Ovary (tissue), 3 donors: ENCODE measurements at regions not wholly inside any gene's neighbourhood (a gene's known extent, or its start where the extent isn't known, plus 50 kb on each side); places are given as distances from the start of the nearest gene placed in this dataset.
"Not testable (repeated sequence)": the region's sequence is repeated elsewhere in the genome, so short reads cannot be mapped to it uniquely, and the experiment has no call there.

Experiments
- CTCF ChIP-seq, 3 donors: fragments of 450-650 bp in 2 of 3; fragments of 200-600 bp in 1 of 3; IDR thresholded peaks; one replicate each; pipeline versions ENCODE4 v1.5.1 to v1.8.0; 2016 to 2022; ENCODE audit warnings: antibody characterized with exemption in 3 of 3, mild to moderate bottlenecking in 1 of 3
- EP300 ChIP-seq: sonication (generic); formaldehyde crosslinking; IDR thresholded peaks from one replicate; pipeline ENCODE4 v1.6.1; 2017; ENCODE audit warnings: antibody characterized with exemption
- POLR2A ChIP-seq: fragments of 450-650 bp; IDR thresholded peaks from one replicate; pipeline ENCODE4 v1.6.1; 2017; ENCODE audit warnings: antibody characterized with exemption, mild to moderate bottlenecking, moderate library complexity
- donor health status: DM: no; HTN: no; CAD: no.

DNA sequence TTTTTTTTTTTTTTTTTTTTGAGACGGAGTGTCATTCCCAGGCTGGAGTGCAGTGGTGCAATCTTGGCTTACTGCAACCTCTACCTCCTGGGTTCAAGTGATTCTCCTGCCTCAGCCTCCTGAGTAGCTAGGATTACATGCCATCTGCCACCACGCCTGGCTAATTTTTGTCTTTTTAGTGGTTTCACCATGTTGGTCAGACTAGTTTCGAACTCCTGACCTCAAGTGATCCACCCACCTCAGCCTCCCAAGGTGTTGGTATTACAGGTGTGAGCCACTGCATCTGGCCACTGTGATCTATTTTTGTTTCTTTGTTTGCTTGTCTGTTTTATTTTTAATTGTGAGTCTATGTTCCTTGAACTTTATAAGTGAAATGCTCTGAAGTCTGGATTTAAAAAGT, 646.8 kb upstream of the RGS18 start:
- TF ChIP-seq CTCF (IDR thresholded peaks at IDR 0.05); POLR2A; EP300: not testable (repeated sequence)
